ENCODE measurements at regions not wholly inside any gene's neighbourhood (a gene's known extent, or its start where the extent isn't known, plus 50 kb on each side); places are given as distances from the start of the nearest gene placed in this dataset.

GRCh38 chr16:59601452-59601851, 867.3 kb upstream of the GOT2 start:
- TF ChIP-seq POLR2AphosphoS5 (IDR thresholded peaks at IDR 0.05; ENCODE audit: low read depth, low read length), result no peak
- TF ChIP-seq SIN3A (IDR thresholded peaks at IDR 0.05; ENCODE audit: borderline replicate concordance, insufficient read depth, low read length), result no peak
- no peak for TF ChIP-seq REST (IDR thresholded peaks at IDR 0.05; ENCODE audit: insufficient read depth in 1 of 2, low read depth in 2 of 2, low read length in 2 of 2)
- TF ChIP-seq TAF1 (IDR thresholded peaks at IDR 0.05; ENCODE audit: borderline replicate concordance, insufficient read depth, low read length), result no peak
- TF ChIP-seq FOXP2 (optimal IDR thresholded peaks at IDR 0.05; ENCODE audit: borderline replicate concordance, extremely low read depth, extremely low read length, insufficient read depth), result no peak

GRCh38 chr16:59597269-59597668, 863.2 kb upstream of the GOT2 start:
- TF ChIP-seq FOXP2 (optimal IDR thresholded peaks at IDR 0.05; ENCODE audit: borderline replicate concordance, extremely low read depth, extremely low read length, insufficient read depth) (no peak), POLR2AphosphoS5 (IDR thresholded peaks at IDR 0.05; ENCODE audit: low read depth, low read length) (no peak), REST (IDR thresholded peaks at IDR 0.05; ENCODE audit: insufficient read depth in 1 of 2, low read depth in 2 of 2, low read length in 2 of 2) (no peak), TAF1 (IDR thresholded peaks at IDR 0.05; ENCODE audit: borderline replicate concordance, insufficient read depth, low read length) (no peak)

- no peak for TF ChIP-seq FOXP2 (optimal IDR thresholded peaks at IDR 0.05; ENCODE audit: borderline replicate concordance, extremely low read depth, extremely low read length, insufficient read depth)
- no peak for TF ChIP-seq TAF1 (IDR thresholded peaks at IDR 0.05; ENCODE audit: borderline replicate concordance, insufficient read depth, low read length)
- no peak for TF ChIP-seq REST (IDR thresholded peaks at IDR 0.05; ENCODE audit: insufficient read depth in 1 of 2, low read depth in 2 of 2, low read length in 2 of 2)
- no peak for TF ChIP-seq POLR2AphosphoS5 (IDR thresholded peaks at IDR 0.05; ENCODE audit: low read depth, low read length)
- no peak for TF ChIP-seq SIN3A (IDR thresholded peaks at IDR 0.05; ENCODE audit: borderline replicate concordance, insufficient read depth, low read length)
Measured at GRCh38 chr16:59596693-59597092, 862.6 kb upstream of the GOT2 start.

- no peak for TF ChIP-seq SIN3A (IDR thresholded peaks at IDR 0.05; ENCODE audit: borderline replicate concordance, insufficient read depth, low read length)
- TF ChIP-seq TAF1 (IDR thresholded peaks at IDR 0.05; ENCODE audit: borderline replicate concordance, insufficient read depth, low read length), result no peak
- no peak for TF ChIP-seq REST (IDR thresholded peaks at IDR 0.05; ENCODE audit: insufficient read depth in 1 of 2, low read depth in 2 of 2, low read length in 2 of 2)
- no peak for TF ChIP-seq POLR2AphosphoS5 (IDR thresholded peaks at IDR 0.05; ENCODE audit: low read depth, low read length)
- TF ChIP-seq FOXP2 (optimal IDR thresholded peaks at IDR 0.05; ENCODE audit: borderline replicate concordance, extremely low read depth, extremely low read length, insufficient read depth), result no peak
Measured at GRCh38 chr16:59593194-59593661, 859.1 kb upstream of the GOT2 start.

- TF ChIP-seq REST (IDR thresholded peaks at IDR 0.05; ENCODE audit: insufficient read depth in 1 of 2, low read depth in 2 of 2, low read length in 2 of 2) (no peak), SIN3A (IDR thresholded peaks at IDR 0.05; ENCODE audit: borderline replicate concordance, insufficient read depth, low read length) (no peak)
Measured at GRCh38 chr16:59591480-59591879, 857.4 kb upstream of the GOT2 start.

All from PFSK-1 (cell line).